HT-29 (cell line): ENCODE measurements at regions not wholly inside any gene's neighbourhood (a gene's known extent, or its start where the extent isn't known, plus 50 kb on each side); places are given as distances from the start of the nearest gene placed in this dataset.
"Not testable (repeated sequence)": the region's sequence is repeated elsewhere in the genome, so short reads cannot be mapped to it uniquely, and the experiment has no call there.

Experiments
- DNase-seq: peaks from one replicate; pipeline ENCODE4 v3.0.0-alpha.2; 2015; ENCODE audit warnings: low spot score

- DNase-seq = no peak
Measured at GRCh38 chr10:52540479-52540984, 226.5 kb downstream of the DKK1 start.

DNA sequence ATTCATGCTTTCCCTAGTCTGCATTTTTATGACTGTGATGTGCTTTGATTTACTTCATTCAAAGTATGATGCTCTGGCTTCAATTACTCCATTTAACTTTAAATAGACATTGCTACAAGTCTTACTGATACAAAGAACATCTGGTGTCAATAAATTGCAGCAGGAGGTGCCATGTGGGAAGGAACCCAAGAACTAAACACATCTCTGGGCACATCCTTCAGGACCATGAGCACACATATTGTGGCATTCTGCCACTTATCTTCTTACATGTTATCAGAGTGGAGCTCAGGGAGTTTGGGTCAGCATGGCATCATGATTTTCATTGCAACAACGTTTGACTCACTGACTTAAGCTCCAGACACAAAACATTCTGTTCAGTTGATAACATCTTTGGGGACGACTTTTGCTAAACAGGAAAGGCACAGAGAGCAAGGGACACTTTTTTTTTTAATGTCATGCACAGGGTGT, 227.0 kb downstream of the DKK1 start:
- DNase-seq = no peak

DNA sequence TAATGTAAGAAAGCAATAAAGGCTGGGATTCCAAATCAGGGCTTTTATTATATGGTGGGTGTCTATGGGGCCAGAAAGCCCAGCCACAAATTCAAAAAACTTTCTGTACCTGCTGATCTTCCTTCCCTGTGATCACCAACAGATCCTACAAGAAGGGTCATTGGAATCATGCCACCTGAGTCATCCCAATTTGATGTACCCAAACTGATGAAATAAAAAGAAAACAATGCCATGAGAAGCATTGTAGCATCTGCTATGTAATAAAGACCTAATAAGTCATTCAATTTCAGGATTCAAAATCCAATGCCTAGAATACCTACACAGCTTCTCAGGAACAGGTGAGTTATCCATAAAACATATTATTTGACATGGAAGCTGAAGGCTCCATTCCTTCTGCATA, 228.8 kb downstream of the DKK1 start:
- DNase-seq = no peak

DNA sequence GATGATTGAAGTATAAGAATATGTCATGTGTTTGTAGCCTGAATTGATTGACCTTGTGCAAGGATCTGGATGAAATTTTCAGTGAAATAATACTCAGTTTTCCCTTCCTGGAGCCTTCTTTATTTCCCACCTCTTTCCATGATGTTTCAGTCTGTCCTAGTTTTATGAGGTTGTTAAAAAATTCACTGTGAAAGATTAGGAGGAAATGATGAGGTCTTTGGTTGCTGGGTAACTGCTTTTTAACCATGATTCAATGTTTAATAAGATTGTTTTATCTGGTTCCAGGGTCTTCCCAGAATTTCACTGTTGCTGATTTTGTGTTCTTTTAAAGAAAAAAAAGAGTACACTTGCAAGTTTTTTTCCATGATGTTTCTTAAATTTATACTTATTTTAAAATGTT, 221.5 kb downstream of the MBL2 start:
- no peak for DNase-seq

DNA sequence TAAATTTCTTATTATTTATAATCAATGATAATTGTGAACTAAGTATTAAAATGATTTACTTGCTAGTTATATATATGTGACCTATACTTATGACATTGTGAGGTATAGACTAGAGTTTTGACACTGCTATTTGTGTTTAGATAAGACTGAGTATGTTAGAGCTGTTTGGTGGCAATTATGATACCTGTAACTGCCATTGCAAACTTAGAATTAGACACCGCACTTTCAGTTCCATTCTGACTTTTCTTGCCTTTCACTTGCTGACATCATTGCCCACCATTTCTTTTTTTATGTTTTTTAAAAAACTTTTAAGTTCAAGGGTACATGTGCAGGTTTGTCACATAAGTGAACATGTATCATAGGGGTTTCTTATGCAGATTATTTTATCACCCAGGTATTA, 214.5 kb downstream of the MBL2 start:
- no peak for DNase-seq

- no peak for DNase-seq
Measured at GRCh38 chr10:52561322-52561721, 211.3 kb downstream of the MBL2 start.

DNA sequence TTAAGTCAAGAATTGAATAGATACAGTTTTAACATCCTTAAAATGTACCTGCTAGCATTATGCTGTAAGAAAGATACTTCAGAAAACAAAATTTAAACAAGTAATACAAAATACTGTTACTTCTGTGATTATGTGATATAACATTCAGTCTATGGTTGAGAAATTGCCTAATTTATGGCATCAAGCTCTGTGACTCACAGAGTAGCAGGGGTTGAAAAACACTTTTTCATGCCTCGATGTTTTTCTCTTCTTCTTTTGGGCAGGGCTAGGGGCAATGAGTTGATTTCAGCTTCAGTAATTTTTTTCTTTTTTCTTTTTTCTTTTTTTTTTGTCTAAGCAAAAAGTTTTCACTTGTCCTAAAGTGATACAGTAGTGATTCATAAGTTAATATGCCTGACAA, 209.2 kb downstream of the MBL2 start:
- no peak for DNase-seq

- peak; percentile 71 for DNase-seq
Measured at GRCh38 chr10:52566471-52567246, 205.9 kb downstream of the MBL2 start.

- DNase-seq = no peak
Measured at GRCh38 chr10:52567247-52567580, 205.4 kb downstream of the MBL2 start.

DNA sequence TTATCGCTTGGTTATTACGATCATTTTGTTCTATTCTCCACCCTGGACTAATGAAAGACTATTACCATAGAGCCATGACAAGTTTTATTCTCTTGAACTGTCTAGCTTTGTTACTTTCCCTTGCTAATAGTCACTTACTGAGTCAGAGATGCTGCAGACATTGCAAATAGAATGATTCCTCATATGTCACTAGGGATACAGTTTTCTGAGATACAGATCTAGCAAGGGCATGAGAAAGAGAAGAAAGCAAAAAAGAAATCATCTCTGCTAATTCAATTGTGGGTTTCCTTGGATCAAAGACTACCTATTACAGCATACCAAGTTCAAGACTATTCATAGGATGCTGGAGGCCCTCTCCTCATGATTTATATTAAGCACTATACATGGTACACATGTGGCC, 204.3 kb downstream of the MBL2 start:
- DNase-seq = no peak

- DNase-seq = no peak
Measured at GRCh38 chr10:52570490-52570889, 202.1 kb downstream of the MBL2 start.

GRCh38 chr10:52571018-52571417, 201.6 kb downstream of the MBL2 start:
- DNase-seq = no peak

- DNase-seq = no peak
Measured at GRCh38 chr10:52571516-52572182, 200.9 kb downstream of the MBL2 start.

GRCh38 chr10:52573347-52573746, 199.2 kb downstream of the MBL2 start:
- DNase-seq = no peak

- no peak for DNase-seq
Measured at GRCh38 chr10:52574697-52575096, 197.9 kb downstream of the MBL2 start.

GRCh38 chr10:52577047-52577446, 195.5 kb downstream of the MBL2 start:
- DNase-seq = no peak

GRCh38 chr10:52578871-52579405, 193.6 kb downstream of the MBL2 start:
- DNase-seq = no peak

- not testable (repeated sequence) for DNase-seq
Measured at GRCh38 chr10:52581636-52582035, 190.9 kb downstream of the MBL2 start.

DNA sequence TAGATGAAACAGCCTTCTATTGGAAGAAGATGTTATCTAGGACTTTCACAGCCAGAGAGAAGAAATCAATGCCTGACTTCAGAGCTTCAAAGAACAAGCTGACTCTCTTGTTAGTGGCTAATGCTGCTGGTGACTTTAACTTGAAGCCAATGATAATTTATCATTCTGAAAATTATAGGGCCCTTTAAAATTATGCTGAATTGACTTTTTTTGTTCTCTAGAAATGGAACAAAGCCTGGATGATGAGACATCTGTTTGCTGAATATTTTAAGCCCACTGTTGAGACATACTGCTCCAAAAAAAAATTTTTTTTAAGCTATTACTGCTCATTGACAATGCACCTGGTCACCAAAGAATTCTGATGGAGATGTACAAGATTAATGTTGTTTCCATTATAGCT, 189.2 kb downstream of the MBL2 start:
- no peak for DNase-seq

DNA sequence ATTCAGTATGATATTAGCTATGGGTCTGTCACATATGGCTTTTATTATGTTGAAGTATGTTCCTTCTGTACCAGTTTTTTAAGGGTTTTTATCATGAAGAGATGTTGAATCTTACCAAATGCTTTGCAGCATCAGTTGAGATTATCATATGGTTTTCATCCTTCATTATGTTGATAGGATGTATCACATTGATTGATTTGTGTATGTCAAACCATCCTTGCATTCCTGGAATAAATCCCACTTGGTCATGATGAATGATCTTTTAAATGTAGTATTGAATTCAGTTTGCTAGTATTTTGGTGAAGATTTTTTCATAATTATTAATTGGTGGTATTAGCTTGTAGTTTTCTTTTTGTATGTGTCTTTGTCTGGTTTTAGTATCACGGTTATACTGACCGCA, 185.9 kb downstream of the MBL2 start:
- no peak for DNase-seq

GRCh38 chr10:52597189-52597863, 175.3 kb downstream of the MBL2 start:
- no peak for DNase-seq

- DNase-seq = no peak
Measured at GRCh38 chr10:52598936-52599335, 173.6 kb downstream of the MBL2 start.
